ENCODE measurements at regions not wholly inside any gene's neighbourhood (a gene's known extent, or its start where the extent isn't known, plus 50 kb on each side); places are given as distances from the start of the nearest gene placed in this dataset.

- TF ChIP-seq, protein P1, sequence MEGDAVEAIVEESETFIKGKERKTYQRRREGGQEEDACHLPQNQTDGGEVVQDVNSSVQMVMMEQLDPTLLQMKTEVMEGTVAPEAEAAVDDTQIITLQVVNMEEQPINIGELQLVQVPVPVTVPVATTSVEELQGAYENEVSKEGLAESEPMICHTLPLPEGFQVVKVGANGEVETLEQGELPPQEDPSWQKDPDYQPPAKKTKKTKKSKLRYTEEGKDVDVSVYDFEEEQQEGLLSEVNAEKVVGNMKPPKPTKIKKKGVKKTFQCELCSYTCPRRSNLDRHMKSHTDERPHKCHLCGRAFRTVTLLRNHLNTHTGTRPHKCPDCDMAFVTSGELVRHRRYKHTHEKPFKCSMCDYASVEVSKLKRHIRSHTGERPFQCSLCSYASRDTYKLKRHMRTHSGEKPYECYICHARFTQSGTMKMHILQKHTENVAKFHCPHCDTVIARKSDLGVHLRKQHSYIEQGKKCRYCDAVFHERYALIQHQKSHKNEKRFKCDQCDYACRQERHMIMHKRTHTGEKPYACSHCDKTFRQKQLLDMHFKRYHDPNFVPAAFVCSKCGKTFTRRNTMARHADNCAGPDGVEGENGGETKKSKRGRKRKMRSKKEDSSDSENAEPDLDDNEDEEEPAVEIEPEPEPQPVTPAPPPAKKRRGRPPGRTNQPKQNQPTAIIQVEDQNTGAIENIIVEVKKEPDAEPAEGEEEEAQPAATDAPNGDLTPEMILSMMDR (IDR thresholded peaks at IDR 0.05; ENCODE audit: low read depth, low read length): no peak
- no peak for TF ChIP-seq POLR2A (IDR thresholded peaks at IDR 0.05; ENCODE audit: extremely low read depth, insufficient read length)
Measured at GRCh38 chr18:5606951-5607350, 63.2 kb upstream of the EPB41L3 start.

All from NB4 (cell line).